Upper lobe of right lung (tissue), 1 donor: ENCODE measurements at regions not wholly inside any gene's neighbourhood (a gene's known extent, or its start where the extent isn't known, plus 50 kb on each side); places are given as distances from the start of the nearest gene placed in this dataset.

Experiments used
- ATAC-seq: fragments of 200-7000 bp; cut with Tn5 transposase; one replicate; pipeline ENCODE4 v1.9.1; 2020; ENCODE audit warnings: mild to moderate bottlenecking, moderate library complexity
- DNase-seq: peaks from one replicate; pipeline ENCODE4 v3.0.0-alpha.2; 2020
- H3K27ac ChIP-seq: fragments of 200-600 bp; one replicate; pipeline ENCODE4 v1.8.0; 2022
- H3K27me3 ChIP-seq: fragments of 200-600 bp; one replicate; pipeline ENCODE4 v1.8.0; 2022; ENCODE audit warnings: mild to moderate bottlenecking
- H3K36me3 ChIP-seq: fragments of 200-600 bp; one replicate; pipeline ENCODE4 v1.8.0; 2022
- H3K4me1 ChIP-seq: fragments of 200-600 bp; one replicate; pipeline ENCODE4 v1.8.0; 2022
- H3K4me3 ChIP-seq: fragments of 200-600 bp; one replicate; pipeline ENCODE4 v1.8.0; 2022; ENCODE audit warnings: mild to moderate bottlenecking
- H3K9me3 ChIP-seq: fragments of 200-600 bp; one replicate; pipeline ENCODE4 v1.8.0; 2022
- intact Hi-C: fragments of 100-400 bp; cut with DNase I; formaldehyde crosslinking; loops from one replicate; pipeline ENCODE4 v1.11.0; 2022
- TF ChIP-seq, protein P1 (sequence below): fragments of 200-600 bp; IDR thresholded peaks from one replicate; pipeline ENCODE4 v1.8.0; 2022; ENCODE audit warnings: antibody characterized with exemption
- donor health status: DM: no; HTN: yes; CAD: no; lungs with severe emphysema.

GRCh38 chr11:92070026-92070889 lies 154.4 kb upstream of the FAT3 start:
- no peak overlapping the region for H3K27ac ChIP-seq
- ATAC-seq (no peak), DNase-seq (no peak)
- no peaks in the 10 kb centered on the region for H3K27me3 ChIP-seq
- TF ChIP-seq, protein P1, sequence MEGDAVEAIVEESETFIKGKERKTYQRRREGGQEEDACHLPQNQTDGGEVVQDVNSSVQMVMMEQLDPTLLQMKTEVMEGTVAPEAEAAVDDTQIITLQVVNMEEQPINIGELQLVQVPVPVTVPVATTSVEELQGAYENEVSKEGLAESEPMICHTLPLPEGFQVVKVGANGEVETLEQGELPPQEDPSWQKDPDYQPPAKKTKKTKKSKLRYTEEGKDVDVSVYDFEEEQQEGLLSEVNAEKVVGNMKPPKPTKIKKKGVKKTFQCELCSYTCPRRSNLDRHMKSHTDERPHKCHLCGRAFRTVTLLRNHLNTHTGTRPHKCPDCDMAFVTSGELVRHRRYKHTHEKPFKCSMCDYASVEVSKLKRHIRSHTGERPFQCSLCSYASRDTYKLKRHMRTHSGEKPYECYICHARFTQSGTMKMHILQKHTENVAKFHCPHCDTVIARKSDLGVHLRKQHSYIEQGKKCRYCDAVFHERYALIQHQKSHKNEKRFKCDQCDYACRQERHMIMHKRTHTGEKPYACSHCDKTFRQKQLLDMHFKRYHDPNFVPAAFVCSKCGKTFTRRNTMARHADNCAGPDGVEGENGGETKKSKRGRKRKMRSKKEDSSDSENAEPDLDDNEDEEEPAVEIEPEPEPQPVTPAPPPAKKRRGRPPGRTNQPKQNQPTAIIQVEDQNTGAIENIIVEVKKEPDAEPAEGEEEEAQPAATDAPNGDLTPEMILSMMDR = no peak
- intact Hi-C loops = no loop called here
- no peaks in the 10 kb centered on the region for H3K36me3 ChIP-seq
- no peaks in the 10 kb centered on the region for H3K4me1 ChIP-seq
- H3K9me3 ChIP-seq = no peaks in the 10 kb centered on the region
- no peak overlapping the region for H3K4me3 ChIP-seq

DNA sequence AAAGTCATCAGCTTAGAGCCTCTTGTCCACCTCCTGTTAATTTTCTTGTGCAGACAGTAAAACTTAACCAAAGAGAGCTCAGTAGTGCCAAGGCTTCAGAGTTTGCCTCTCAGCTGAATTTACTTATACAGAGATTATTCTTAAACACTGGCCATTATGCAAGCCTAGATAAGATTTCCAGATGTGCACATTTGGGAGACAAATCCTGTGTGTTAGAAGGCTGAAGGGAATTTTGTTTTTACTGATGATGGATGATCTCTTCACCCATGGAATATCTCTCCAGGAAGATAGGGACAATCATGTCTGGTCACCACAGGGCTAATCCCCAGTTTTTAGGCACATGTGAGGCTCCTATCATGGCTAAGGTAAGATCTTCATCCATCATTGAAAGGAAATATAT lies 157.6 kb upstream of the FAT3 start:
- Histone ChIP-seq H3K4me3 (no peak overlapping the region), H3K27ac (no peak overlapping the region), H3K27me3 (no peaks in the 10 kb centered on the region), H3K36me3 (no peaks in the 10 kb centered on the region), H3K9me3 (no peaks in the 10 kb centered on the region), H3K4me1 (no peaks in the 10 kb centered on the region)
- DNase-seq (no peak), ATAC-seq (no peak)
- TF ChIP-seq, protein P1 = no peak
- intact Hi-C loops = no loop called here

GRCh38 chr11:92061456-92062062 lies 163.1 kb upstream of the FAT3 start:
- Histone ChIP-seq H3K27ac (no peak overlapping the region), H3K4me1 (no peaks in the 10 kb centered on the region), H3K9me3 (no peaks in the 10 kb centered on the region), H3K36me3 (no peaks in the 10 kb centered on the region), H3K27me3 (no peaks in the 10 kb centered on the region), H3K4me3 (no peak overlapping the region)
- TF ChIP-seq, protein P1 = no peak
- intact Hi-C loops = no loop called here
- DNase-seq = no peak
- no peak for ATAC-seq

DNA sequence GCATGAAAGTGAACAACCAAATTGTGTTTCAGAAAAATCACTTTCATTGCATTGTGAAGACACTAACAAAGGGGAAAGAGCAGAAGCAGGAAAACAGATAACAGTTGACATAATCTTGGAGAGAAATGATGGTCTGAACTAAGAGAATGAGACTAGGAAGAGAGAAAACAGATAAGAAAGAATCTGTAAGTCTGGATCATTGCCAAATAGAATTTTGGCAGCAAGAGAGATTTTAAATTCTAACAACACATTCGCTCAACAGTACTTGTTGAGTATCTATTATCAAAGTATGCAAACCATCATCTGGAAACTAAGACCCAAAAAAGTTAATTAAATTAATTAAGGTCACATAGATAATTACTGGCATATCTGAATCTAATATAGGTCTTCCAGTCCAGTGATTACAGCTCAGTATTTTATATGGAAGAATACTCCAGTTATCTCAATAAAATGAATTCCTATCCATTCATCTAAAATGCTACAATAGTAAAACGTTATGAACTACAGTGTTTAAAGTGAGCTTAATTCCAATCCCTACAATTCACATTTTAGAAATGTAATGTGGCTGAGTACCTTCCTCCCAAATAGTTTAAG lies 166.7 kb upstream of the FAT3 start:
- ATAC-seq (no peak), DNase-seq (no peak)
- Histone ChIP-seq H3K36me3 (no peaks in the 10 kb centered on the region), H3K4me3 (no peak overlapping the region), H3K4me1 (no peaks in the 10 kb centered on the region), H3K27me3 (no peaks in the 10 kb centered on the region), H3K27ac (no peak overlapping the region), H3K9me3 (no peaks in the 10 kb centered on the region)
- intact Hi-C loops = no loop called here
- TF ChIP-seq, protein P1 = no peak

DNA sequence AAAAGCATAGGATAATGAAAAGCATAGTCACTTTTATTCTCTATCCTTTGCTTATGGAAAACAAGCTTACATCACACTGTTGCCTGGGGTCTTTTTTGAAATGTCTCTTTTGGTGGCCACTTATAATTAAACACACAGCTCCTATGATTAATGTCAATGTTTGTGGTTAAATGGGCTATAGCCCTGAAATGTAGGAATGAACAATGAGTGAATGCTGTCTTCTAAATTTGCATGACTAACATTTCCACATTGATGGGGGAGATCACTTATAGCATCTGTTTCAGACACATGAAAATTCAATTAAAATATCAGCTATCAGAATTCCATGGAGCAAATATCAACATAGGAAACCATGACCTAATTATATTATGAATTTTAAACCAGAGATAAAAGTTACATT lies 171.4 kb upstream of the FAT3 start:
- Histone ChIP-seq H3K4me3 (no peak overlapping the region), H3K36me3 (no peaks in the 10 kb centered on the region), H3K27me3 (no peaks in the 10 kb centered on the region), H3K9me3 (no peaks in the 10 kb centered on the region), H3K4me1 (no peaks in the 10 kb centered on the region), H3K27ac (no peak overlapping the region)
- TF ChIP-seq, protein P1 = no peak
- ATAC-seq = no peak
- intact Hi-C loops = no loop called here
- DNase-seq = no peak
